ENCODE measurements at regions not wholly inside any gene's neighbourhood (a gene's known extent, or its start where the extent isn't known, plus 50 kb on each side); places are given as distances from the start of the nearest gene placed in this dataset.
"Not testable (repeated sequence)": the region's sequence is repeated elsewhere in the genome, so short reads cannot be mapped to it uniquely, and the experiment has no call there.

- TF ChIP-seq CTCF, EP300, POLR2A (IDR thresholded peaks at IDR 0.05): not testable (repeated sequence)
These were observed 164.2 kb downstream of the GOSR1 start for GRCh38 chr17:30641428-30641827.

All from tibial nerve (tissue), 4 donors.